GM18499 (cell line): ENCODE measurements at regions not wholly inside any gene's neighbourhood (a gene's known extent, or its start where the extent isn't known, plus 50 kb on each side); places are given as distances from the start of the nearest gene placed in this dataset.
"Not testable (repeated sequence)": the region's sequence is repeated elsewhere in the genome, so short reads cannot be mapped to it uniquely, and the experiment has no call there.

Experiments
- ATAC-seq: cut with Tn5 transposase; IDR thresholded peaks from one replicate; pipeline ENCODE4 v1.9.1; 2021; ENCODE audit warnings: moderate number of reproducible peaks; ENCODE audit not compliant: insufficient read depth, unreplicated experiment

DNA sequence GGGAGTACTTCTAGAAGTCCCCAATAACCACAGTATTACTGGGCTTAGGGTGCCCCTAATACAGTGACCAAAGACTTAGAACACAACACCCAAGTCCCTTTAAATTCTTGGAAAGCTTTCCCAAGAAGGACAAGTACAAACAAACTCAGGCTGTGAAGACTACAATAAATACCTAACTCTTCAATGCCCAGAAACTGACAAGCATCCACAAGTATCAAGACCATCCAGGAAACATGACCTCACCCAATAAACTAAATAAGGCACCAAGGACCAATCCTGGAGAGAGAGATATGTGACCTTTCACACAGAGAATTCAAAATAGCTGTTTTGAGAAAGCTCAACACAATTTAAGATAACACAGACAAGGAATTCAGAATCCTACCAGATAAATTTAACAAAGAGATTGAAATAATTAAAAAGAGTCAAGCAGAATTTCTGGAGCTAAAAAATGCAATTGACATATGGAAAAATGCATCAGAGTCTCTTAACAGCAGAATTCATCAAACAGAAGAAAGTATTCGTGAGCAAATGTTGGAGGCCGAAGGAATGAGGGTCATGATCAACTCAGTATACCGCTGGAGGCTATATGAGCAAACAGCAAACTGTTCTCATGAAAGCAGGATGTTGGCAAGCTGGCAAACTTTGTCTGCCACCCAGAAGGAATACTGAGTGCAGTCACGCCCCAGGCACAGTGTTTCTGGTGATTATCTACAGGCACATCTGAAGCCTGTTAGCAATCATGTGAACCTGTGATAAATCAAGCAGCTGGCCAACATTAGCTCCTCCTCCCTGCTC is 87.0 kb upstream of the NECTIN3 start:
- no peak for ATAC-seq

DNA sequence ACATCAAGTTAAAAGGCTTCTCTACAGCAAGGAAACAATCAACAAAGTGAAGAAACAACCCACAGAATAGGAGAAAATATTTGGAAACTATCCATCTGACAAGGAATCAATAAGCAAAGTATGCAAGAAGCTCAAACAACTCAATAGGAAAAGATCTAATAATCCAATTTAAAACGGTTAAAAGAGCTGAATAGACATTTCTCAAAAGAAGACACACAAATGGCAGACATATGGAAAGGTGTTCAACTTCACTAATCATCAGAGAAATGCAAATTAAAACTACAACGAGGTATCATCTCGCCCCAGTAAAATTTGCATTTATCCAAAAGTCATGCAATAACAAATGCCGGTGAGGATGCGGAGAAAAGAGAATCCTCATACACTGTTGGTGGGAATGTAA is 82.2 kb upstream of the NECTIN3 start:
- ATAC-seq, result no peak

DNA sequence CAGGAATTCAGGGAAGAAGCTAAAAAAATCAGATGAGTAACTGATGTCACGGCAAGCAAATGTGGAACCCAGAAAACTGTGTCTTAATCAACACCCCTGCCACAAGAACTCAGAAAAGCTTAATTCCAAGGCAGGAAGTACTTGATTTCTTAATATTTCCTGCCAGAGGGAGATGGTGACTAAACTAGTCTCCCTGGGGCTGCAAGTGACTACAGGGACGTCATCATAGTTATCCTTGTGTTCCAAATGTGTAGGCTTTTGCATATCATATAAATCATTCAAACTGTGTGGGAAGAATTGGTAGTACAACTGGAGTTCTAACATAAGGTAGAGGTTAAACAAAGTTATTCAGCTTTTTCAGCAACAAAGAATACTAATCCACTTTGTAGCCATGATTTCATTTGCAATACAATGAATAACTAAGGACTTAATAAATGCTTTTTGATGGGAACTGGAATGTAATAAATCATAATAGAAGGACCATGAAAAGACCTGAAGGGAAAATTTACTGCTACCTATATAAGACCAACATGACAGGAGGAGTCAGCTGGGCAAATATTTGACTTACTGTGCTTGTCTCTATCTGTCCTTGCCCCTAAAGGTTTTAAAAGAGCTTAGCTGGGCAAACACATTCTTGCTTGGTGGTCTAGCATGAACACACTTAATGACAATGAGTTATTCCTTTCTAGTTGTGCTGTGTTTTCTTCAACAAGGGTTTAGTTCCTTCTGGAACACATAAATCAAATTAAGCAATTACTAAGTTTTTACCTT is 76.0 kb upstream of the NECTIN3 start:
- no peak for ATAC-seq

DNA sequence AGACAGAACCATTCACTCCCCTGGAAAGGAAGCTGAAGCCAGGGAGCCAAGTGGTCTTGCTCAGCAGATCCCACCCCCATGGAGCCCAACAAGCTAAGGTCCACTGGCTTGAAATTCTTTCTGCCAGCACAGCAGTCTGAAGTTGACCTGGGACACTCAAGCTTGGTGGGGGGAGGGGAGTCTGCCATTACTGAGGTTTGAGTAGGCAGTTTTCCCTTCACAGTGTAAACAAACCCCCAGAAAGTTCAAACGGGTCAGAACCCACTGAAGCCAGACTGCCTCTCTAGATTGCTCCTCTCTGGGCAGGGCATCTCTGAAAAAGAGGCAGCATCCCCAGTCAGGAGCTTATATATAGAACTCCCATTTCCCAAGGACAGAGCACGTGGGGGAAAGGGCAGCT is 72.8 kb upstream of the NECTIN3 start:
- ATAC-seq, result not testable (repeated sequence)

DNA sequence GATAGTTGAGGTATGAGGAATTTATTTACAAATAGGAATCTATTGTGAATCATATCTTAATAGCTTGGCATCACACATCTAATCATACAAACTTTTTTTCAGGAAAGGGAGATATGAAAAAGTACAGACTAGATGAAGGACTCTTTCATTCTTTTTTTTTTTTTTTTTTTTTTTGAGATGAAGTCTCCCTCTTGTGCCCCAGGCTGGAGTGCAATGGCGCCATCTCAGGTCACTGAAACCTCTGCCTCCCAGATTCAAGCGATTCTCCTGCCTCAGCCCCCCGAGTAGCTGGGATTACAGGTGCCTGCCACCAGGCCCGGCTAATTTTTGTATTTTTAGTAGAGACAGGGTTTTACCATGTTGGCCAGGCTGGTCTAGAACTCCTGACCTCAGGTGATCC is 65.1 kb upstream of the NECTIN3 start:
- ATAC-seq, result not testable (repeated sequence)

DNA sequence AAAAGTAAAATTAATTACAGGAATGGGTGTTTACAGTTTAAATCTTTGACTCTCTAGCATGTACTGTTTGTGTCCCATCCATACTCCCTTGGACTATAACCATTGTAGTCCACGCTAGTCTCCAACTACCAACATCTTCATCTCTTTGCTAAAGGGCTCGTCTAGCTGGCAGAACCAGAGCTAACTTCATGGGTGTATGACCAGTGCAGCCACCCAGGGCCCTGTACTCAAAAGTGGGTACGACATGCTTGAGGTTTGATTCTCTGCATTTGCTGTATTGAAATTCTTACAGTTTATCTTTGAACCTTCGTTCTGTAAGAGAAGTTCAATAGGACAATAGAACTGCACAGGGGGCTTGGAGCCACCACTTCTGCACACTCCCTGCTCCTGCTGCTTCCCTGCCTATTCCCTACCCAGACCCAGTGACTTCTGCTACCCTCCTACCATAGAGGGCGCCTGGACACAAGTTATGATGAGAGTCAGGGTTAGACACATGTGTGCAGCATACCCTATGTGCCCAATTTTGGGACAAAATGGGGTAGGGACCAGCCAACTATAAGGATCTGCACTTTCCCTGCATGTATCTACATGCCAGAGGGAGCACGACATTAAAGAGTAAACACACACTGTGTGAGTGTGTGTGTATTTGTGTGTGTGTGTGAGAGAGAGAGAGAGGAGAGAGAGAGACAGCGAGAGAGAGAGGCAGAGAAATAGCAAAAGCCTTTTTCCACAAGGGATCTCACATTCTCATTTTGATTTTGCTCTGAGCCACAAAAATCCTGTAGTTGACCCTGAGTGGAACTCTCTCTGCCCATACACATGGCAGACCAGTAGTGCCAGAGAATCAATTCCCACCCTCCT is 59.0 kb upstream of the NECTIN3 start:
- ATAC-seq, result no peak
